ENCODE measurements at regions not wholly inside any gene's neighbourhood (a gene's known extent, or its start where the extent isn't known, plus 50 kb on each side); places are given as distances from the start of the nearest gene placed in this dataset.
"Not testable (repeated sequence)": the region's sequence is repeated elsewhere in the genome, so short reads cannot be mapped to it uniquely, and the experiment has no call there.

GRCh38 chr15:20184879-20185278 is 356.7 kb downstream of the GOLGA6L6 start:
- TF ChIP-seq CTCF, POLR2A (IDR thresholded peaks at IDR 0.05): not testable (repeated sequence)
